K562 (cell line): ENCODE measurements at regions not wholly inside any gene's neighbourhood (a gene's known extent, or its start where the extent isn't known, plus 50 kb on each side); places are given as distances from the start of the nearest gene placed in this dataset.
A peak's percentile ranks its signal among the peaks of the same experiment; 100 is the strongest.

Source experiments
- DDX20 ChIP-seq: fragments of 450-650 bp; IDR thresholded peaks from 2 replicates; pipeline ENCODE4 v1.6.1; 2016; ENCODE audit warnings: missing genetic modification characterization, low read depth, mild to moderate bottlenecking, missing compliant biosample characterization, moderate library complexity
- HDGF ChIP-seq: fragments of 450-650 bp; IDR thresholded peaks from 2 replicates; pipeline ENCODE4 v1.6.1; 2016
- HNRNPH1 ChIP-seq: fragments of 200-400 bp; formaldehyde crosslinking; optimal IDR thresholded peaks from 2 replicates; pipeline ENCODE3; 2017; ENCODE audit warnings: low read depth, mild to moderate bottlenecking, low read length, moderate library complexity
- LCOR ChIP-seq: sonication (generic); formaldehyde crosslinking; IDR thresholded peaks from 2 replicates; pipeline ENCODE4 v1.8.0; 2022; ENCODE audit warnings: mild to moderate bottlenecking, missing genetic modification reagents
- NFXL1 ChIP-seq: fragments of 450-650 bp; formaldehyde crosslinking; IDR thresholded peaks from 2 replicates; pipeline ENCODE4 v1.4.0; 2021; ENCODE audit warnings: mild to moderate bottlenecking
- NR2C2 ChIP-seq, 2 experiments: fragments of 200-800 bp in 1 of 2; sonication (Bioruptor generic) in 1 of 2; sonication (generic) in 1 of 2; formaldehyde crosslinking in 1 of 2; IDR thresholded peaks; 2 replicates each; pipeline versions ENCODE4 v1.6.1 to v1.8.0; 2016 to 2022; ENCODE audit warnings: mild to moderate bottlenecking in 1 of 2, missing compliant biosample characterization in 1 of 2, missing genetic modification characterization in 1 of 2, missing genetic modification reagents in 1 of 2
- PHB ChIP-seq: fragments of 250-450 bp; sonication (Bioruptor Pico); IDR thresholded peaks from 2 replicates; pipeline ENCODE4 v1.5.0; 2021
- SMARCA4 ChIP-seq: fragments of 450-650 bp; IDR thresholded peaks from 2 replicates; pipeline ENCODE4 v1.6.1; 2016
- TFE3 ChIP-seq: fragments of 450-650 bp; formaldehyde crosslinking; IDR thresholded peaks from 2 replicates; pipeline ENCODE4 v1.4.0; 2020; ENCODE audit warnings: mild to moderate bottlenecking, mixed read lengths
- THAP12 ChIP-seq: fragments of 250-450 bp; sonication (Bioruptor Pico); IDR thresholded peaks from 2 replicates; pipeline ENCODE4 v1.9.0; 2021; ENCODE audit warnings: mild to moderate bottlenecking, inconsistent platforms
- THRAP3 ChIP-seq: fragments of 450-650 bp; IDR thresholded peaks from 2 replicates; pipeline ENCODE4 v1.6.1; 2016; ENCODE audit warnings: mild to moderate bottlenecking, inconsistent platforms, borderline replicate concordance
- ZFP30 ChIP-seq: fragments of 250-450 bp; sonication (Bioruptor Pico); IDR thresholded peaks from 2 replicates; pipeline ENCODE4 v1.8.0; 2022; ENCODE audit warnings: moderate library complexity, mild to moderate bottlenecking, inconsistent platforms, borderline replicate concordance
- ZMIZ1 ChIP-seq, 2 experiments: fragments of 150-350 bp in 1 of 2; IDR thresholded peaks; 2 replicates each; pipeline ENCODE4 v1.6.1; 2012 to 2016; ENCODE audit warnings: low read depth in 2 of 2, low read length in 2 of 2, mild to moderate bottlenecking in 1 of 2, moderate library complexity in 1 of 2
- ZNF280B ChIP-seq: fragments of 250-450 bp; sonication (Bioruptor Pico); IDR thresholded peaks from 2 replicates; pipeline ENCODE4 v1.5.1; 2021; ENCODE audit warnings: mild to moderate bottlenecking
- ZNF592 ChIP-seq: fragments of 450-650 bp; IDR thresholded peaks from 2 replicates; pipeline ENCODE4 v1.6.1; 2017; ENCODE audit warnings: antibody characterized with exemption, mild to moderate bottlenecking

GRCh38 chr1:67561704-67562113 is 123.3 kb upstream of the GADD45A start (continued):
- TF ChIP-seq ZMIZ1 (IDR thresholded peaks at IDR 0.05; ENCODE audit: low read depth in 2 of 2, low read length in 2 of 2) (0 out of 4 replicates have a peak, but pooled peaks of 1 of the 2 experiments have one; percentile 43), SMARCA4 (0 out of 2 replicates have a peak, but pooled peaks have one; percentile 28), NR2C2 (CRISPR knock-in tag; IDR thresholded peaks at IDR 0.05) (no peak), NR2C2 (tag; IDR thresholded peaks at IDR 0.05) (peak; percentile 18; the same call in 1 of the 2 replicates), LCOR (CRISPR knock-in tag) (0 out of 2 replicates have a peak, but pooled peaks have one; percentile 53), PHB (CRISPR knock-in tag) (no peak), ZNF280B (no peak), THAP12 (no peak), HNRNPH1 (no peak), THRAP3 (no peak), DDX20 (tag) (no peak), ZFP30 (no peak), HDGF (no peak), NFXL1 (CRISPR knock-in tag) (no peak), TFE3 (CRISPR knock-in tag) (no peak), ZNF592 (peak; percentile 33; the same call in 1 of the 2 replicates)
